ENCODE measurements at regions not wholly inside any gene's neighbourhood (a gene's known extent, or its start where the extent isn't known, plus 50 kb on each side); places are given as distances from the start of the nearest gene placed in this dataset.
"Not testable (repeated sequence)": the region's sequence is repeated elsewhere in the genome, so short reads cannot be mapped to it uniquely, and the experiment has no call there.

DNA sequence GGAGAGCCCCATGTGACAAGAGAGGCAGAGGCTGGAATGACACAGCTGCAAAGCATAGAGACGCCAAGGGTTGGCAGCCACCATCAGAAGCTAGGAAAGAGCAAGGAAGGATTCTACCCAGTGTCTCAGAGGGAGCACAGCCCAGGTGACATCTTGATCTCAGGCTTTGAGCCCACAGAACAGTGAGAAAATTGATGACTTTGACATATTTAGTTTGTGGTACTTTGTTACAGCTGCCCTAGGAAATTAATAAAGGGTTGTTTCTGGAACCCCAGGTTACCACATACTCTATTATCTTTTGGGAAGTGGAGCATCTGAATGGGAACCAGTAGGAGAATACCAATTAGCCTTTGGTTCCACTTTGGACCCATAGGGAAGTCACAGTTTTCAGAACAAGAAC, 231.7 kb downstream of the ZNF621 start:
- no peak for DNase-seq

DNA sequence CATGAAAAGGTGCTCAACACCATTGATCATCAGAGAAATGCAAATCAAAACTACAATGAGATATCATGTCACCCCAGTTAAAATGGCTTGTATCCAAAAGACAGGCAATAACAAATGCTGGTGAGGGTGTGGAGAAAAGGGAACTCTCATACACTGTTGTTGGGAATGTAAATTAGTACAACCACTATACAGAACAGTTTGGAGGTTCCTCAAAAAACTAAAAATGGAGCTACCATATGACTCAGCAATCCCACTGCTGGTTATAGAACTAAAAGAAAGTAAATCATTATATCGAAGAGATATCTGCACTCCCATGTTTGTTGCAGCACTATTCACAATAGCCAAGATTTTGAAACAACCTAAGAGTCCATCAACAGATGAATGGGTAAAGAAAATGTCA, 238.0 kb downstream of the ZNF621 start:
- not testable (repeated sequence) for DNase-seq

DNA sequence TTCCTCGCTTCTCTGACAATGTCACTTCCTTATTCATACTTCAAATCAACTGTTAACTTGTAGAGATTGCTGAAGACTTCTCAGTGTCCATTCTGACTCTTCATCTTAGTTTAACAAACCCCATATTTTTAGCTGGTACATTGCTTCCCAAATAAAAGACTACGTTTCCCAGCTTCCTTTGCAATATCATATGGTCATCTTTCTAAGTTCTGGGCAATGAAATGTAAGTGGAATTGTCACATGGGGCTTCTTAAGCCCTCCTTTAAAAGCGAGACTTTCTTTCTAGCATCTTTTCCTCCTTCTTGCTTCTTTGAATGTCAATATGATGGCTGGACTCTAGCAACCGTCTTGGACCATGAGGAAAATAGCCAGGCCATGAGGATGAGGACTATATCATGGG, 239.0 kb downstream of the ZNF621 start:
- no peak for DNase-seq

DNA sequence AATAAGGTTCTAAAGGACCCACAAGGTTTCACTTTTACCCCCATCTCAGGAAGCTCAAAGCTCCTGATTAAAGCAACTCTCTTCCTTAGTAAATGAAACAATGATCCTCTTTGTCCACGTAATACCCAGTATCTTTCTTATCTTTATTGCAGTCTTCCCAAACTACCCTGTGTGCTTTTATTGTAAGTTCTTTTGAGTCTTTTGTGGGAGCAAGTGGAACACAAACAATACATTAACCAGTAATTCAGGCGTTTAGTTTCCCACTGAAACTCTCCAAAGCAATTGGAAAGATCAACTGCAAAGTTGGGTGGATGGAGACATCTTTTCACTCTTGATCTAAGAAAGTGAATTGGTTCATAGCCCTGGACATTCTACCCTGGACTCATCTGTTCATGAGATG, 240.0 kb downstream of the ZNF621 start:
- DNase-seq: no peak

DNA sequence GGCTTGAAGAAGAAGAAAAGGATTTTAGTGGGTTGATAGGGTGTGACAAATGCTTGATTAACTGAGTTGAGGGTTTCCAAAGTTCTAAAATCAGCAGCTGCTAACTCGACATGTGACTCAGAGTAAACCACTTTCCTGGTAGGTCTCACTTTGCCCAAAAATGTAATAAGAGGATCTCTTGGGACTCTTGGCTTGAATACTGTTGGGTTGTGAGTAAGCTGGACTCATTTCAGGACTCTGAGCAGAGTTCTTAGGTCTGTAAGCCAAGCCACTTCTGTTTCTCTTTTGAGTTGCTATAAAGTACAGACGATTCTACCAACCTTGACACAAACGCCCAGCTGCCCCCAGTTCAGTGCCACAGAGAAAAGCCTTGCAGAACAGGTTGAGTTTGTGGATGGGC, 241.1 kb downstream of the ZNF621 start:
- DNase-seq: no peak

DNA sequence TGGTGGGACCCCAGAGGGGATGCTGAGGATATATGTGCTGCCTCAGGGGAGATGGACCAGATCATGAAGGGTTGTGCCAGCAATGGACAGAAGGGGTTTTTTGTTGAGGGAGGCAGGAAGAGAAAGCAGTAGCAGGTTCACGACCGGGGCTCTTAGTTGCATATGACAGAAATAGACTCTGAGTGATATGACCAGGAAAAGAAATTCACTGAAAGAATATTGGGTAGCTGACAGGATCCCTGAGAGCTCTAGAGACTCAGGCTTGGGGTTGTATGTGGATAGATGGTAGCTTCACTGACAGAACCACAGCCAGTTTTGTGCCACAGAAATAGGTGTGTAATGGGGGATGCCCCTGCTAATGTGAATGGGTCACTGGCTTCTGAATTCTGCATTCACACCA, 241.6 kb downstream of the ZNF621 start:
- DNase-seq: no peak

DNA sequence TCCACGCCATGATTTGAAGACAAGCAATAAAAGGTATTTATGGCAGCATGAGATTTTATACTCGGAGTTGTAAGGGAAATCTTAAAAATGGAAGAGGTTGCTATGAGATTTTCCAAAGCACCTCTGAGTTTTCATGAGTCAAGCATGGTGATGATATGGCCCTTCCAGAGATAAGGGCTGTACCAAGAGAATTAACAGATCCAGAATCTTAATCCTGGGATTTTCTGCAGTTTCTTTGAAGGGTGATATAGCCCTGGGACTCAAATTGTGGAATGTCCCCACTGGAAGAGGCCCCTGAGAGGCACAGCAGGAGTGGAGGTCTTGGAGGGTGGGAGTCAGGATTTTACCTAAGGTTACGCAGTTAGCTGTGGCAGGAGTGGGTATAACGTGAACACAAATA, 243.3 kb downstream of the ZNF621 start:
- no peak for DNase-seq

DNA sequence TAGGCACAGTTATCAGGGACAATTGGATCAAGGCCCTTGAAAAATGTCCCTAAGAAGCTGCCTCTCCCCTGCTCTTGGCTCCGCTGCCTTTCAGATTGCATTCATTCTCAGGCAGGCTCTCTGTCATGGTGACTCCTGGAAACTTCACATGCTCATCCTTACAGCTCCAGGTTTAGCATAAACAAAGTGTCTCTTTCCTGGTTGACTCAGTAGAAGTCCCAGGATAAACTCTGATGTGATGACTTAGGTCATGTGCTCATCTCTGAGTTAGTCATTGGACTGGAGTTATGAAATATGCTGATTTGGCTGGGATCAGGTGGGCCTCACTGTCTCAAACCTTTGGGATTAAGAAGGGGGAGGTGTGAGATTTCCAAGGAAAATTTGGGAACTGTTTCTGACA, 243.8 kb downstream of the ZNF621 start:
- DNase-seq: no peak

DNA sequence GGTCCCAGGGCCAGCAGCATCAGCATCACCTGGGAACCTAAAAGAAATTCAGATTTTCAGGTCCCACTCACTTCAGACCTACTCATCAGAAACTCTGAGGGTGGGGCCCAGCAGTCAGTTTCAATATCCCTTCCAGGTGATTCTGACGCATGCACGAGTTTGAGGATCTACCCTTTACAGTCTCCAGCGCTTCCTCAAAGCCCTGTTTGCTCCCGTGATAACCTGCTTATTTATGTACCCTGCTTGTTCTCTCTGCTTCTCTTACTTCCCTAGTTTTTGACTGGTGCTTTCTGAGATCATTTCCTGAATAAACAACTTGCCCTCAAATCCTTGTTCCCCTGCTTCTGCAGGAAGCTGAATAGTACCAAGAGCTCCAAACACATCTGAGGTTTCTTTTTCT, 245.3 kb downstream of the ZNF621 start:
- DNase-seq: peak; percentile 7

DNA sequence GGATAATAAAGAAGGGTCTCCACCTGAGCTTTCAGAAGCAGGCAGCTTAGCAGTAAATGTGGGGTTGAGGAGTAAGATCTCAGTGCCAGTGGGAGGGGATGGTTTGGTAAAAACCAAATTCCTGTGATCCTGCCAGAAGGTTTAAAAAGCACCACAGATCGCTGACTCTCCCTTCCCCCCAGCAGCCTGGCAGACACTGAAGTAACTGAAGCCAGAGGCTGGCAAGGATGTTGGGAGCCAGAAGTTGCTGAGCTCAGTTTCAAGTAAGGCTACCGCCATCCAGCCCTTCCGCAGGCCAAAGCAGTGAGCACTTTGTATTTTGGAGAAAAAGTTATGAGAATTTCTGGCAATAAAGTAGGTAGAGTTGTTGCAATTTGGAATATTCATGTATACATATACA, 246.4 kb downstream of the ZNF621 start:
- no peak for DNase-seq

DNA sequence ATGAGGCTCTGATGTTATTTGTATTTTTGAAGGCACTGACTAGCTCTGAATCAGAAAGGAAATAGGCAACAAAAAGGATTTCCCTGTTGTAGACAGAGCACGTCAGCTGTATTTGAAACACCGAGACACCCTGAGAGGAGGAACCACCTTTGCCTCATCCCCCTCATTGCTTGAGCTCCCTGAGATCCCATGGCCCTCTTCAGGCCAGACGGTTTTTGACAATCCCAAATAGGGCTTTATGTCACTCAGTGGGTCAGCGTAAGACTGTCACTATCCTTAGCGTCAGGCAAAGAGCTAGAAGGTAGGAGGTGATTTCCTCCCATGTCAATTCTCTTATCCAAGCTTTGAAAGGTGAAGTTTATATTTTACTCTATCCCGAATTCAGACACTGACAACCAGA, 254.3 kb downstream of the ZNF621 start:
- no peak for DNase-seq

DNA sequence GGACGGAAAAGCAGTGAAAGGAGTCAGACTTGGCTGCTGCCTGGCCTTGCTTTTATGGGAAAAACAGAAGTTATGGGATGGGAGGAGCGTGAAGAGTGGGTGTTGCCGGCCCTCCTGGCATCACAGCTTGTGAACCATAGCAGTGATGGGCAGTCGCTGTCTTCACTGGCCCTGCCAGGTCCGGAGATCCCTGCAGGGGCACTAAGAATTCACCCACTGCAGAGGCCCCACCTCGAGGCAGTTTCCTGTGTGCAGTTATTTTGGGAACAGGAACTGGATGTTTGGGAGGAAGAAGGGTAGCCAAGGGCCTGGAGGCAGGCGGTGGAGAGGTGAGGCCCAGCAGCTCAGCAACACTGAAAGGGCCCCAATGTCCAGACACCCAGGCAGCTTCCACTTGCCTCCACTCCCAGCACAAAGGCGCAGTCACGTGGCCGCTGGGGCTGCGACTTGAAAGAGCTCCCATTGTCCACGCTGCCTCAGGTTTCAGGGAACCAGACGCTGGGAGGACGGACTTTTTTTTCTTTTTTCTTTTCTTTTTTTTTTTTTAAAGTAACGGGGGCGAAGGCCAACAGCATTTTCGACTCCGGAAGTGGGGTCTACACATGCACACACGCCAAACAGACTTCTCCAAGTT, 255.6 kb downstream of the ZNF621 start:
- DNase-seq: no peak

DNA sequence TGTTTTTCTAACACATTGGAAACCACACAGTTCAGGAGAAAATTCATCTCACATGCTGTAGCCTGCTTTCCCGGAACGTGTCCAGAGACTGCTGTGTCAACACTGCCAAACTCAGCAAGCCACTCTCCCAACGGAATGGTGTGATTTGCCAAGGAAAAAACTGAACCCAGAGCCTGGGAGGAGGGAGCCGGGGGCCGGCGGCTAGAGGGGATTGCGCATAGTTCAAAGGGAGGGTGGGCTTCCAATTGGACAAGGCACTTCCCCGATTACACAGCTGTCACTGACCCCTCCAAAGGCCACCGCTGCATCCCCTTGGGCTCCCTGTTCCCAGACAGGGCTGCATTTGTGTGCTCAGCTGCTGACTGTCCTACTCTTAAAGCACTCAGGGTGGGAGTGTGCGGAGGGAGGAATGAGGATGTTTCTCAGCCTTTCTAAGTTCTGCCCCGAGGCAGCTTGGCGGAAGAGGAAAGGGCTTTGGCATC, 256.2 kb downstream of the ZNF621 start:
- DNase-seq: no peak

DNA sequence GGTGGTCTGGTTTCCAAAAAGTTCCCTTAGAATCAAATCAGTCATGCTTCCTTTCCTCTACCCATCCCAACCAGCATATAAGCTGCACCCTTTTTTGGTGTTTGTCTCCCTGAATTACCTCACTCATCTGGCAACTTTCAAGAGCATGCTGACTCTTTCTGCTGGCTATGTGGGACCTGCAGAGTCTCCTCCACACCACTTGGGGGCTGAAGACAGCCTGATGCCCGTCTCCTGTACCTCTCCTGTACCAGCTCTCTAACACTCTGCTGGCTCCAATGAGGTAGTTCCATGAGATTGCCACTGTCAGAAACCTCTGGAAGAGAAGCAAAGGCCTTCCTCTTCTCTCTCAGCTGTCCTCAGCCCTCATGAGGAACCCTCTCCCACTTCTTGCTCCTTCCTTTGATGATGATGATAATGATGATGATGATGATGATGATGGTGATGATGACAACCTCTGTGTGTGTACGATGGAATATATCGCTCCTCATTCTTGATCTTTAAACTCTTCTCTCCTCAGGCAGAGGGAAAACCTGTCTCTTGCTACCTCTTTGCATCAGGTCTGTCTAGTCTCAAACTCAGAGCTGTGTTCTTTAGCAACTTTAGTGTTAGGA, 257.5 kb downstream of the ZNF621 start:
- DNase-seq: no peak

DNA sequence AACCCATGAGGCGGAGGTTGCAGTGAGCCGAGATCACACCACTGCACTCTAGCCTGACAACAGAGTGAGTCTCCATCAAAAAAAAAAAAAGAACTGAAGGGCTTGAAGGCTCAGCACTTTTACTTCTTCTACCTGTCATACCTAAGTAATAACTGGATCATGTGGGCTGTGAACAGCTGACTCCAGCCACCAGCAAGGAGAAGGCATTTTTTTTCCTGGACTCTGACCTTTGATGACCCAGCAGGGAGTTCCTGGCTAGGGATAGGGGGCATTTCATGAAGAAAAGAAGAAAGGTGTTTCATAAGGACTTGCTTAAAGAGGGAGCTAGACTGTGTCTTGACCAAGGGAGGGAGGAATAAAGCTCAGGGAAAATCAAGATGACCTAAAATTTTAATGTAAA, 266.0 kb downstream of the ZNF621 start:
- DNase-seq: no peak

DNA sequence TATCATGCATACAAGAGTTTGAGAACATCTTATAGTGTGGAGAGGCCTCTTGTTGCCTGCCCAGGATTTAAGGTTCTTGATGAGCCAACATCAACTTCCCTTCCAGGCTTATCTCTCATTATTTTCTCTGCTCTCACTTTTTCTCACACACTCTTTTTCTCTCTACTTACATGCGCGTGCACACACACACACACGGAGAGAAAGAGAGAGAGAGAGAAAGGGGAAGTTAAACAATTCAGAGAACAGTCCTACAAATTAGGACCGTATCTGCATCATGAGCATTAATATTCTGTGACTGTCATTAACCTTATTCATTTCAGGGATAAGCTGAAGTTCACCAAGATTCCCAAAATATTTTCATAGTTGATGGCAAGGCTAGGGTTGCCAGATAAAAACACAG, 269.0 kb downstream of the ZNF621 start:
- no peak for DNase-seq

DNA sequence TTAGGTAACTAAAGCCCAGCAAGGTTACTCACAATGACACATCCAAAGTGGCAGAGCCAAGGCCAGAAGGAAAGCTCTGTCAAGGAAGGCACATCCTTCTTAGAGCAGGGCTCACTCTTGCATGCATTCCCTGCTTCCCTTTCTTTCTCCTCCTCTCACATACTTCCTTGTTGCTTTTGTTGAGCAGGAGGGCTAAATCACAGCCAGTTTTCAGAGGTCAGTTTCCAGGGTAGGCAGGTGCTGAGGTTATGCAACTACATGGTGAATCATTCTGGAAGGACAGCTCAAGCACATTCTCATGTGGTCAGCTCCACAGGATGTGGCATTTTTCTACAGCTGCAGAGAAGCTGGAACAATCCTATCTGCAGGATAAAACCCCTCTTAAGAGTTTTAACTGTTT, 275.6 kb downstream of the ZNF621 start:
- peak; percentile 8 for DNase-seq

DNA sequence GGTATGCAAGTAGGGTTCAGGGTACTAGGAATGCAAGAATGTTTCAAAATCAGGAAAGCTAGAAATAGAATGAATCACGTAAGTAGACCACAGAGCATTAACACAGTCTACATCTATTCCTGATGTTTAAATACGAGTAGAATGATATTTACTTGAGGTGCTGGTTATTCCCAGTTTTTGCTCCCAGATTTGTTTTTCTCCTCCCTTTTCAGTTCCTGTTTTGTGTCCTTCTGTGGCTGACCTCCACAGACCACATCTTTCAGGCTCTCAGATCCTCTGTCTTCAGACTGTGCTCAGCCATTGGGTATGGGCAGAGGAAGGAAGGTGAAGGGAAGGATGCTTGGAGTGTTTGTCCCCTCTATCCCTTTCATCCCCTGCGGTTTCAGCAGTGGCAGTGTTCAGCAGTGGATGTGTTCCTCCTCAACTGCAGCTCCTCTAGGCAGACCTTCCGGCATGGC, 276.6 kb downstream of the ZNF621 start:
- no peak for DNase-seq

DNA sequence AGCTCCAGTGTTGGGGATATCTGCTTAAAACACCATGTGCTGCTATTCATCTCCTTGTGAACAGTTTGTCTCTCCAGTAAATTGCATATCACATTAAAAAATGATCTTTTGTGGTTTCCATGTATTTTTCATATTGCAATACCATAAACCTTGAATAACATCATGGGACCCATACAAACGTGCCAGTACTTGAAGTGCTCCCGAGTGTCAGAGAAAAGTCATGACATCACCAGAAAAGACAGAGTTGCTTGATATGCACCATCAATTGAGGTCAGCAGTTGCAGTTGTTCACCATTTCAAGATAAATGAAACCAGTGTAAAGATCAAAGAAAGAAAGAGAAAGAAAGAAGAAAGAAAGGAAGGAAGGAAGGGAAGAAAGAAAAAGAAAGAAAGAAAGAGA, 278.6 kb downstream of the ZNF621 start:
- no peak for DNase-seq

DNA sequence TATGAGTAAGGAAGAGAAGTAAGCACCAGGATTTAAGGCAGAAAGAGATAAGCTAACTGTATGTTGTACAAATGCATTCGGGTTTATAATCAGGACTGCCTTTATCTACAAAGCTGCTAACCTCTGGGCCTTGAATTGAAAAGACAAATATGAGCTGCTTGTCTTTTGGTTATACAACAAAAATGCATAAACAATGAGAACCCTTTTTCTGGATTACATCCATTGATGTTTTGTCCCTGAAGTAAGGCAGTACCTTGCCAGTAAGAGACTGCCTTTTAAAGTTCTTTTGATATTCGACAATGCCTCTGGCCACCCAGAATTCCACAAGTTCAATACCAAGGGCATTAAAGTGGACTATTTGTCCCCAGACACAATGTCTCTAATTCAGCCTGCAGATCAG, 280.7 kb downstream of the ZNF621 start:
- DNase-seq: no peak

DNA sequence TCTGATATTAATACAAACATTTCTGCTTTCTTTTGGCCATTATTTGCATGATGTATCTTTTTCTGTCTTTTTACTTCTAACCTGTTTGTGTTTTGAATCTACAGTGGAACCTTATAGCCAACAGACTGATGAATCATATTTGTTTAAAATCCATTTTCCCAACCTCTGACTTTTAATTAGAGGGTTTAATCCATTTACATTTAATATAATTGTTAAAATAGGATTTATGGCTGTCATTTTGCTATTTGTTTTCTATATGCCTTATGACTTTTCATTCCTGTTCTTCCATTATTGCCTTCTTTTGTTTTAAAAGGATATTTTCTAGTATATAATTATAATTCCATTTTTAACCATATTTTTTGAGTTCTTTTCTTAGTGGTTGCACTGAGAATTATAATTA, 286.1 kb downstream of the ZNF621 start:
- DNase-seq: no peak

DNA sequence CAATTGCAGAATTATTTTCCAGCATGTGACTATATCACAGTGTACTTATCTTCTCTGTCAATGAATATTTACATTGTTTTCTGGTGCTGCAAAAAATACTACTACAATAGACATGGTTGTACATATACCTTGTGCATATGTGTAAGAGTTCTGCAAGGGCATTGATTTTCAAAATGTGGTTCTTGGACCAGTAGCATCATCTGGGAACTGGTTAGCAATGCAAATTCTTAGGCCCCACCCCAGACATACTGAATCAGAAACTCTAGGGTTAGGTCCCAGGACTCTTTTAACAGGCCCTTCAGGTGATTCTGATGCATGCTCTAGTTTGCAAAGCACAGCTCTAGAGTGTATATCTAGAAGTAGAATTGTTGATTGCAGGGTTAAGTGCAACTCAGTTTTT, 292.3 kb downstream of the ZNF621 start:
- DNase-seq: no peak

DNA sequence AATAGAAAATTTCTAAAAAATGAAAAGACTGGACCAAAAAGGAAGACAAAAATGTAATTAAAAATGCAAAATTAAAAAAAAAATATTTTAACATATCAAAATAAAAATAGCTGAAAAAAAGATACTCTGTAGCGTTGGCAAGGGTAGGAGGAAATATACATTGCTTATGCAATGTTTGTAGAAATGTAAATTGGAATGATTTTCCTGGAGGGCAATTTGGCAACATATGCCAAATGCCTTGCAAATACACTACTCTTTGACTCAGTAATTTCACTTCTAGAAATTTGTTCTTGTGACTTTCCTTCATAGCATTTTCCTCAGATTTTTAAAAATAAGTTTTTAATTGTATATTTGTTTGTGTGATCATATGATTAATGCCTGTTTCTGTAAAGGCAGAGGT, 296.6 kb downstream of the ZNF621 start:
- no peak for DNase-seq

DNA sequence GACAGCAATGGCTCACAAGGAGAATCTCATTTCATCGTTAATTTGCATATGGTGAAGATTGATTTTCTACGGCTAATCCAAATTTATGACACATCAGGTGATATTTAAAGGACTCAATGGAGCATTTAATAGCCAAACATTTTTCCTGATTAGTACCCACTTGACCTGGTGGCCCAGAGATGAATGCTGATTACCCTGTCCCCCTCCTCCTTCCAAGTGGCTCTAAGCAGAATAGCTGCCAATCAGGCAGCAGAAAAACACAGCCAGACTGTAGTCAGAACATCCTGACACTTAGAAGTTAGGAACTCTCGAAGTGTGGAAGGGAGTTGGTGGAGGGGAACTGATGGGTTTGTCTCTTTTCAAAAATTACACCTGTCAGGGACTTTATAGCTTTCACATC, 302.5 kb downstream of the ZNF621 start:
- DNase-seq: no peak

Measured in CD4-positive, alpha-beta T cell treated with Interferon gamma for 1 hour (primary cell).